Liver (tissue), 8 donors: ENCODE measurements at regions not wholly inside any gene's neighbourhood (a gene's known extent, or its start where the extent isn't known, plus 50 kb on each side); places are given as distances from the start of the nearest gene placed in this dataset.

Source experiments
- DNase-seq: peaks from one replicate; pipeline ENCODE4 v3.0.0-alpha.2; 2017; ENCODE audit warnings: low spot score
- H3K27ac ChIP-seq, 2 donors: one replicate each; pipeline ENCODE4 v1.7.0; 2013; ENCODE audit warnings: inconsistent platforms in 2 of 2, low read length in 2 of 2, control low read depth in 1 of 2, low read depth in 1 of 2, mild to moderate bottlenecking in 1 of 2
- H3K27me3 ChIP-seq, 4 donors: one replicate each; pipeline versions ENCODE4 v1.6.1 to v1.7.0; 2013; ENCODE audit warnings: low read length in 3 of 4, inconsistent platforms in 1 of 4, mild to moderate bottlenecking in 1 of 4, moderate library complexity in 1 of 4; ENCODE audit not compliant: control insufficient read depth in 4 of 4, insufficient read depth in 4 of 4
- H3K36me3 ChIP-seq, 4 donors: one replicate each; pipeline versions ENCODE4 v1.6.1 to v1.7.0; 2013; ENCODE audit warnings: low read length in 3 of 4, mild to moderate bottlenecking in 3 of 4, low read depth in 1 of 4, moderate library complexity in 1 of 4; ENCODE audit not compliant: control insufficient read depth in 4 of 4, insufficient read depth in 3 of 4
- H3K4me1 ChIP-seq, 4 donors: one replicate each; pipeline versions ENCODE4 v1.6.1 to v1.7.0; 2013; ENCODE audit warnings: low read length in 3 of 4, mild to moderate bottlenecking in 3 of 4, moderate library complexity in 1 of 4; ENCODE audit not compliant: control insufficient read depth in 4 of 4, insufficient read depth in 4 of 4
- H3K4me3 ChIP-seq, 3 donors: one replicate each; pipeline versions ENCODE4 v1.6.1 to v1.7.0; 2013; ENCODE audit warnings: low read length in 3 of 3, control low read depth in 1 of 3, low read depth in 1 of 3, mild to moderate bottlenecking in 1 of 3
- H3K9ac ChIP-seq, 2 donors: one replicate each; pipeline ENCODE4 v1.7.0; 2013; ENCODE audit warnings: low read length in 2 of 2, mild to moderate bottlenecking in 2 of 2, moderate library complexity in 2 of 2, control low read depth in 1 of 2, low read depth in 1 of 2
- H3K9me3 ChIP-seq, 4 donors: one replicate each; pipeline versions ENCODE4 v1.6.1 to v1.7.0; 2013; ENCODE audit warnings: low read length in 3 of 4; ENCODE audit not compliant: control insufficient read depth in 4 of 4
- ATF3 ChIP-seq: IDR thresholded peaks from 2 replicates; pipeline ENCODE4 v1.6.1; 2016; ENCODE audit warnings: antibody characterized with exemption
- CTCF ChIP-seq: fragments of 150-350 bp; IDR thresholded peaks from 2 replicates; pipeline ENCODE4 v1.5.1; 2017; ENCODE audit warnings: improper control_type of control experiment, low read depth, low read length; ENCODE audit not compliant: missing input control
- EGR1 ChIP-seq, 2 donors: IDR thresholded peaks; 2 replicates each; pipeline ENCODE4 v1.6.1; 2016 to 2018; ENCODE audit warnings: antibody characterized with exemption in 2 of 2, low read depth in 2 of 2
- FOXA1 ChIP-seq: IDR thresholded peaks from 2 replicates; pipeline ENCODE4 v1.6.1; 2016; ENCODE audit warnings: antibody characterized with exemption
- FOXA2 ChIP-seq: IDR thresholded peaks from 2 replicates; pipeline ENCODE4 v1.6.1; 2016; ENCODE audit warnings: antibody characterized with exemption
- GABPA ChIP-seq, 2 donors: IDR thresholded peaks in 1 of 2; conservative IDR thresholded peaks in 1 of 2; 2 replicates each; pipeline ENCODE4 v1.6.1; 2016; ENCODE audit warnings: antibody characterized with exemption in 2 of 2, mild to moderate bottlenecking in 1 of 2, moderate library complexity in 1 of 2
- HNF4A ChIP-seq, 2 donors: conservative IDR thresholded peaks; 2 replicates each; pipeline ENCODE4 v1.6.1; 2016; ENCODE audit warnings: antibody characterized with exemption in 2 of 2, mild to moderate bottlenecking in 2 of 2
- HNF4G ChIP-seq: IDR thresholded peaks from 2 replicates; pipeline ENCODE4 v1.6.1; 2016; ENCODE audit warnings: antibody characterized with exemption
- JUND ChIP-seq, 2 donors: IDR thresholded peaks; 2 replicates each; pipeline ENCODE4 v1.6.1; 2016; ENCODE audit warnings: antibody characterized with exemption in 2 of 2
- MAX ChIP-seq: IDR thresholded peaks from 2 replicates; pipeline ENCODE4 v1.6.1; 2016; ENCODE audit warnings: antibody characterized with exemption
- RAD21 ChIP-seq, 2 donors: IDR thresholded peaks; 2 replicates each; pipeline ENCODE4 v1.6.1; 2016; ENCODE audit warnings: antibody characterized with exemption in 2 of 2, mild to moderate bottlenecking in 2 of 2
- RXRA ChIP-seq, 2 donors: IDR thresholded peaks; 2 replicates each; pipeline ENCODE4 v1.6.1; 2017 to 2018; ENCODE audit warnings: antibody characterized with exemption in 2 of 2, mild to moderate bottlenecking in 1 of 2
- SP1 ChIP-seq: IDR thresholded peaks from 2 replicates; pipeline ENCODE4 v1.6.1; 2018; ENCODE audit warnings: antibody characterized with exemption, mild to moderate bottlenecking
- TAF1 ChIP-seq: conservative IDR thresholded peaks from 2 replicates; pipeline ENCODE4 v1.6.1; 2016; ENCODE audit warnings: antibody characterized with exemption, mild to moderate bottlenecking
- YY1 ChIP-seq: IDR thresholded peaks from 2 replicates; pipeline ENCODE4 v1.6.1; 2016; ENCODE audit warnings: antibody characterized with exemption, mild to moderate bottlenecking
- WGBS: extraction: QIAGEN DNeasy Blood & Tissue Kit; methylation state at CpG from one replicate; pipeline ENCODE4 v1.1.7; 2013; 5-methylcytosine and 5-hydroxymethylcytosine counted together
- donor health status: healthy.
- donor health status: healthy.
- donor health status: healthy.
- donor health status: healthy.
- donor health status: healthy.

- no peak for TF ChIP-seq JUND (IDR thresholded peaks at IDR 0.05)
- no peak for TF ChIP-seq TAF1
- TF ChIP-seq RAD21 (IDR thresholded peaks at IDR 0.05) = no peak
- TF ChIP-seq HNF4A (conservative IDR thresholded peaks at IDR 0.05) = no peak
- no peak for TF ChIP-seq CTCF
- no peak for TF ChIP-seq HNF4G
- no peak for TF ChIP-seq FOXA2
Measured at GRCh38 chr20:4524792-4525191, 161.5 kb upstream of the PRNP start (continued).

- TF ChIP-seq MAX = no peak
- no peak for TF ChIP-seq TAF1
- no peak for TF ChIP-seq GABPA (IDR thresholded peaks at IDR 0.05 in 1 of 2, conservative IDR thresholded peaks at IDR 0.05 in 1 of 2)
- TF ChIP-seq RXRA (IDR thresholded peaks at IDR 0.05) = no peak
- TF ChIP-seq HNF4A (conservative IDR thresholded peaks at IDR 0.05) = no peak
- no peak for TF ChIP-seq SP1
- no peak for TF ChIP-seq EGR1 (IDR thresholded peaks at IDR 0.05; ENCODE audit: low read depth in 2 of 2)
- H3K27ac ChIP-seq = no peak overlapping the region
- 93% methylated on average over 3 of the region's 3 CpGs for WGBS
- no peak for DNase-seq
- H3K36me3 ChIP-seq = no peaks in the 10 kb centered on the region
- H3K27me3 ChIP-seq = peaks cover 0 to 6% (median 0%) of the 10 kb centered on the region in 4 donors
- peaks cover 0 to 5% (median 3%) of the 10 kb centered on the region in 4 donors for H3K9me3 ChIP-seq
- no peak overlapping the region for H3K9ac ChIP-seq
- no peaks in the 10 kb centered on the region for H3K4me1 ChIP-seq
- no peak overlapping the region for H3K4me3 ChIP-seq
Measured at GRCh38 chr20:4524307-4524706, 161.9 kb upstream of the PRNP start.

- WGBS = 87% methylated on average over 8 of the region's 8 CpGs
- DNase-seq = no peak
- H3K27ac ChIP-seq = no peak overlapping the region
Measured at GRCh38 chr20:4522310-4522709, 163.9 kb upstream of the PRNP start.

More at GRCh38 chr20:4522310-4522709, 163.9 kb upstream of the PRNP start:
- H3K4me1 ChIP-seq = no peaks in the 10 kb centered on the region
- H3K36me3 ChIP-seq = no peaks in the 10 kb centered on the region
- no peak overlapping the region for H3K9ac ChIP-seq
- H3K27me3 ChIP-seq = peaks cover 0 to 6% (median 3%) of the 10 kb centered on the region in 4 donors
- H3K4me3 ChIP-seq = no peak overlapping the region
- peaks cover 0 to under 1% (median 0%) of the 10 kb centered on the region in 4 donors for H3K9me3 ChIP-seq
- TF ChIP-seq ATF3 = no peak
- TF ChIP-seq SP1 = no peak
- no peak for TF ChIP-seq TAF1
- TF ChIP-seq HNF4G = no peak
- no peak for TF ChIP-seq YY1
- no peak for TF ChIP-seq CTCF
- no peak for TF ChIP-seq FOXA1
- no peak for TF ChIP-seq MAX
